GM10248 (cell line): ENCODE measurements at regions not wholly inside any gene's neighbourhood (a gene's known extent, or its start where the extent isn't known, plus 50 kb on each side); places are given as distances from the start of the nearest gene placed in this dataset.

Experiments used
- CTCF ChIA-PET: fragments of 300-600 bp; sonication (Branson Sonifier 250); formaldehyde crosslinking; extraction: SDS; loops from one replicate; lab custom pipeline; 2021; ENCODE audit warnings: antibody characterized with exemption; lab: Yijun Ruan, JAX
- POLR2A ChIA-PET: fragments of 350-650 bp; sonication (Branson Sonifier 250); formaldehyde crosslinking; extraction: SDS; loops from one replicate; lab custom pipeline; 2020; ENCODE audit warnings: antibody characterized with exemption; lab: Yijun Ruan, JAX
- DNase-seq: peaks from one replicate; pipeline ENCODE4 v3.0.0; 2012; ENCODE audit errors: extremely low spot score
- CTCF ChIP-seq: IDR thresholded peaks from 2 replicates; pipeline ENCODE4 v1.5.1; 2012; ENCODE audit warnings: mild to moderate bottlenecking, low read depth; ENCODE audit errors: extremely low read depth, missing control alignments, control extremely low read depth

GRCh38 chr1:209265301-209265700, 318.2 kb upstream of the CAMK1G start:
- ChIA-PET CTCF (interaction anchor here (3.1 kb wide), 1 partner anchor 17 kb away, joined by 10 read pairs; no protein-coding TSS in a partner anchor), POLR2A (no interaction called here)
- TF ChIP-seq CTCF = no peak
- no peak for DNase-seq

GRCh38 chr1:209266590-209267205, 316.8 kb upstream of the CAMK1G start:
- CTCF ChIA-PET = interaction anchor here (3.1 kb wide), 1 partner anchor 18 kb away, joined by 10 read pairs; no protein-coding TSS in a partner anchor
- POLR2A ChIA-PET = no interaction called here
- no peak for TF ChIP-seq CTCF
- DNase-seq = no peak

GRCh38 chr1:209267968-209268367, 315.5 kb upstream of the CAMK1G start:
- no peak for TF ChIP-seq CTCF
- DNase-seq = no peak
- CTCF ChIA-PET = interaction anchor here (0.8 kb wide), 1 partner anchor 19 kb away, joined by 4 read pairs; no protein-coding TSS in a partner anchor

GRCh38 chr1:209268479-209268878, 315.0 kb upstream of the CAMK1G start:
- POLR2A ChIA-PET = no interaction called here
- CTCF ChIA-PET = interaction anchor here (0.8 kb wide), 1 partner anchor 20 kb away, joined by 4 read pairs; no protein-coding TSS in a partner anchor
- no peak for TF ChIP-seq CTCF
- no peak for DNase-seq

More at GRCh38 chr1:209267968-209268367, 315.5 kb upstream of the CAMK1G start:
- POLR2A ChIA-PET = no interaction called here

- ChIA-PET POLR2A (no interaction called here), CTCF (no interaction called here)
- DNase-seq = no peak
- TF ChIP-seq CTCF = no peak
Measured at GRCh38 chr1:209276321-209276720, 307.2 kb upstream of the CAMK1G start.

- no peak for TF ChIP-seq CTCF
- ChIA-PET CTCF (interaction anchor here (1.0 kb wide), 1 partner anchor 14 kb away, joined by 3 read pairs; no protein-coding TSS in a partner anchor), POLR2A (no interaction called here)
Measured at GRCh38 chr1:209277662-209278061, 305.9 kb upstream of the CAMK1G start.

More at GRCh38 chr1:209277662-209278061, 305.9 kb upstream of the CAMK1G start:
- DNase-seq = no peak
